Loucy (cell line): ENCODE measurements at regions not wholly inside any gene's neighbourhood (a gene's known extent, or its start where the extent isn't known, plus 50 kb on each side); places are given as distances from the start of the nearest gene placed in this dataset.

ENCODE experiments used
- H2AFZ ChIP-seq: fragments of 200-600 bp; sonication (generic); 2 replicates; pipeline ENCODE4 v1.6.0; 2016; ENCODE audit warnings: antibody characterized with exemption, mild to moderate bottlenecking, low read length, moderate library complexity
- H3F3A ChIP-seq: fragments of 200-600 bp; 2 replicates; pipeline ENCODE4 v1.6.0; 2016; ENCODE audit warnings: antibody characterized with exemption, low read depth, mild to moderate bottlenecking
- H3K27me3 ChIP-seq: fragments of 200-600 bp; sonication (generic); 2 replicates; pipeline ENCODE4 v1.6.1; 2014; ENCODE audit warnings: low read length, mild to moderate bottlenecking; ENCODE audit not compliant: insufficient read depth, poor library complexity, severe bottlenecking
- H3K36me3 ChIP-seq: fragments of 200-600 bp; sonication (generic); 2 replicates; pipeline ENCODE4 v1.6.1; 2016; ENCODE audit warnings: low read length; ENCODE audit not compliant: insufficient read depth
- H3K4me1 ChIP-seq: fragments of 200-600 bp; sonication (generic); 2 replicates; pipeline ENCODE4 v1.5.1; 2014; ENCODE audit warnings: low read length, mild to moderate bottlenecking; ENCODE audit not compliant: insufficient read depth, poor library complexity, severe bottlenecking
- H3K4me2 ChIP-seq: fragments of 200-600 bp; sonication (generic); 2 replicates; pipeline ENCODE4 v1.6.0; 2014; ENCODE audit warnings: antibody characterized with exemption, low read length, low read depth, mild to moderate bottlenecking; ENCODE audit not compliant: poor library complexity, severe bottlenecking
- H3K4me3 ChIP-seq: fragments of 200-600 bp; sonication (generic); 2 replicates; pipeline ENCODE4 v1.5.1; 2014; ENCODE audit warnings: low read length, mild to moderate bottlenecking, mixed read lengths; ENCODE audit not compliant: poor library complexity, severe bottlenecking
- H3K79me2 ChIP-seq: fragments of 200-600 bp; sonication (generic); 2 replicates; pipeline ENCODE4 v1.6.1; 2014; ENCODE audit warnings: low read length; ENCODE audit not compliant: insufficient read depth
- H3K9ac ChIP-seq: fragments of 200-600 bp; sonication (generic); 2 replicates; pipeline ENCODE4 v1.6.0; 2014; ENCODE audit warnings: mild to moderate bottlenecking, low read depth, low read length, moderate library complexity; ENCODE audit not compliant: poor library complexity, severe bottlenecking
- H3K9me2 ChIP-seq: fragments of 200-600 bp; sonication (generic); replicated peaks from 2 replicates; pipeline ENCODE4 v1.6.1; 2016; ENCODE audit warnings: low read depth, low read length, mixed read lengths
- H3K9me3 ChIP-seq: fragments of 200-600 bp; sonication (generic); 2 replicates; pipeline ENCODE4 v1.6.1; 2014; ENCODE audit warnings: mild to moderate bottlenecking, antibody characterized with exemption, low read length, low read depth; ENCODE audit not compliant: insufficient read depth
- H4K20me1 ChIP-seq: fragments of 200-600 bp; sonication (generic); 2 replicates; pipeline ENCODE4 v1.6.0; 2014; ENCODE audit warnings: antibody characterized with exemption, low read length, mild to moderate bottlenecking; ENCODE audit not compliant: insufficient read depth, poor library complexity, severe bottlenecking
- CTCF ChIP-seq: fragments of 200-600 bp; sonication (generic); conservative IDR thresholded peaks from 2 replicates; pipeline ENCODE4 v1.5.1; 2014; ENCODE audit warnings: mild to moderate bottlenecking, antibody characterized with exemption, low read length
- EZH2phosphoT487 ChIP-seq: fragments of 200-600 bp; IDR thresholded peaks from 2 replicates; pipeline ENCODE4 v1.6.1; 2018; ENCODE audit warnings: antibody characterized with exemption, mild to moderate bottlenecking, moderate library complexity, borderline replicate concordance

- Histone ChIP-seq H3K9me3 (no peaks in the 10 kb centered on the region), H3K79me2 (no peaks in the 10 kb centered on the region), H3K27me3 (no peaks in the 10 kb centered on the region), H2AFZ (no peak overlapping the region), H3K4me1 (peaks cover 15% of the 10 kb centered on the region), H3K4me2 (no peak overlapping the region), H3K36me3 (no peaks in the 10 kb centered on the region), H3K9ac (no peak overlapping the region), H3K9me2 (no peaks in the 10 kb centered on the region), H4K20me1 (no peaks in the 10 kb centered on the region), H3K4me3 (no peak overlapping the region), H3F3A (no peaks in the 10 kb centered on the region)
- TF ChIP-seq CTCF: no peak
- TF ChIP-seq EZH2phosphoT487: no peak
Measured at GRCh38 chr17:73713136-73713535, 68.9 kb upstream of the SDK2 start.

DNA sequence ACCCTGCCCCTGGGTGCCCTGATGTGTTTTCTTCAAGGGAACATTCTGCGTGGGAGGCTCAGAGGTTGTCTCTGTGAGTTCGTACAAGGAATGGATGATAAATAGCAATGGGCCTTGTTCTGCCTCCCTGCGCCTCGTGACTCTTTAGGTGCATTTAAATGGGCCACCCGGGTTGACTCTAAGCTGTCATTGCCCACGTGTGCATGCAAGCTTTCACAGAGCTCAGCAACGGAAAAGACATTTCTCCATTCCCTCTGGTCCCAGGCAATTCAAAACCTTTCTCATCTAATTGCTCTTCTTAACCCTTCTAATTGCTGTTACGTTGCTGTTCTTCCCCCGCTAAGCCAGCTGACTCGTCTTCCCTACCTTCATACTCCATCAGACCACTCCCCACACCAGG, 71.5 kb upstream of the SDK2 start:
- H4K20me1 ChIP-seq: no peaks in the 10 kb centered on the region
- peaks cover 30% of the 10 kb centered on the region for H3K4me1 ChIP-seq
- no peaks in the 10 kb centered on the region for H3K9me2 ChIP-seq
- H3K9ac ChIP-seq: no peak overlapping the region
- no peaks in the 10 kb centered on the region for H3K27me3 ChIP-seq
- H3K4me2 ChIP-seq: no peak overlapping the region
- no peaks in the 10 kb centered on the region for H3F3A ChIP-seq
- H3K36me3 ChIP-seq: no peaks in the 10 kb centered on the region
- H3K4me3 ChIP-seq: no peak overlapping the region
- H3K9me3 ChIP-seq: no peaks in the 10 kb centered on the region
- no peak overlapping the region for H2AFZ ChIP-seq
- no peaks in the 10 kb centered on the region for H3K79me2 ChIP-seq
- TF ChIP-seq CTCF (no peak), EZH2phosphoT487 (no peak)

DNA sequence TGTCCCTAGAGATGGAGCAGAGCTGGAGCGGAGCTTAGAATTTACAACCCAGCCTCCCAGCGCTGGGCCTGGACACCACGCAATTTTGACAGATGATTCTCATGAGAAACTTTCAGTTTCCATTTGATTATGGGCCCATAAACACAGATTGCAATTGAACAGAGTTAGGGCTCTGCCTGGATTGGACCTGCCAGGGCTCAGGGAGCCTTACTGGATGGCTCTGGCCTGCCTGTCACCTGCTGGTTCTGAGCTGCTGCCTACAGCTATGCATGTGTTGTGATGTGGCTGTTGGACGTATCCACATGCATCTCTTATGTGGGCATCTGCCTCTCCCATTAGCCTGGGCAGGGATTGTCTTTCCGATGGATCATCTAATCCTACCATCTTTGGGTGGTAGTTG, 73.4 kb upstream of the SDK2 start:
- no peaks in the 10 kb centered on the region for H4K20me1 ChIP-seq
- no peaks in the 10 kb centered on the region for H3F3A ChIP-seq
- no peaks in the 10 kb centered on the region for H3K36me3 ChIP-seq
- H3K9me3 ChIP-seq: no peaks in the 10 kb centered on the region
- TF ChIP-seq CTCF (no peak), EZH2phosphoT487 (no peak)
- H3K79me2 ChIP-seq: no peaks in the 10 kb centered on the region
- no peaks in the 10 kb centered on the region for H3K9me2 ChIP-seq
- no peak overlapping the region for H3K9ac ChIP-seq
- H3K4me3 ChIP-seq: no peak overlapping the region
- H3K4me2 ChIP-seq: no peak overlapping the region
- H2AFZ ChIP-seq: no peak overlapping the region
- H3K4me1 ChIP-seq: peaks cover 32% of the 10 kb centered on the region
- H3K27me3 ChIP-seq: no peaks in the 10 kb centered on the region
